ENCODE measurements at regions not wholly inside any gene's neighbourhood (a gene's known extent, or its start where the extent isn't known, plus 50 kb on each side); places are given as distances from the start of the nearest gene placed in this dataset.

GRCh38 chr1:147851149-147851548 lies 51.4 kb upstream of the GJA8 start:
- no peak for DNase-seq (ENCODE audit: low read depth)
- no peak for TF ChIP-seq MYC (IDR thresholded peaks at IDR 0.05; ENCODE audit: low read depth, low read length)
- H3K4me3 ChIP-seq (ENCODE audit: low read depth, low read length) = no peak overlapping the region

DNA sequence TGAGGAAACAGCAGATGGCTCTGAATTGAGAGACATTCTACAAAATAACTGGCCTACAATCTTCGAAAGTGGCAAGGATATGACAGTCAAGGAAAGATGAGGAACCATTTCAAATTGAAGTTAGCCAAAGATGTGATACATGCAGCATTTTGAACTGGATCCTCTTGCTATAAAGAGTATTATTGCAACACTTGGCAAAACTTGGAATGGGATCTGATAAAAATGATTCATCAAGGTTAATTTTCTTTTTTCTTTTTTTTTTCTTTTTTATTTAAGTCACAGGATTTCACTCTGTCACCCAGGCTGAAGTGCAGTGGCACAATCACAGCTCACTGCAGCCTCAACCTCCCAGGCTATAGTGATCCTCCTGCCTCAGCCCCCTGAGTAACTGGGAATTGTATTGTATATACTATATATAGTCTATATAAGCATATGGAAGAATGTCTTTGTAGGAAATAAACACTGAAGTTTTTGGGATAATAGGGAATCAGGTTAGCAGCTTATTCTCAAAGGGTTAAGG lies 49.8 kb upstream of the GJA8 start:
- H3K4me3 ChIP-seq (ENCODE audit: low read depth, low read length) = no peak overlapping the region
- TF ChIP-seq, protein P1, sequence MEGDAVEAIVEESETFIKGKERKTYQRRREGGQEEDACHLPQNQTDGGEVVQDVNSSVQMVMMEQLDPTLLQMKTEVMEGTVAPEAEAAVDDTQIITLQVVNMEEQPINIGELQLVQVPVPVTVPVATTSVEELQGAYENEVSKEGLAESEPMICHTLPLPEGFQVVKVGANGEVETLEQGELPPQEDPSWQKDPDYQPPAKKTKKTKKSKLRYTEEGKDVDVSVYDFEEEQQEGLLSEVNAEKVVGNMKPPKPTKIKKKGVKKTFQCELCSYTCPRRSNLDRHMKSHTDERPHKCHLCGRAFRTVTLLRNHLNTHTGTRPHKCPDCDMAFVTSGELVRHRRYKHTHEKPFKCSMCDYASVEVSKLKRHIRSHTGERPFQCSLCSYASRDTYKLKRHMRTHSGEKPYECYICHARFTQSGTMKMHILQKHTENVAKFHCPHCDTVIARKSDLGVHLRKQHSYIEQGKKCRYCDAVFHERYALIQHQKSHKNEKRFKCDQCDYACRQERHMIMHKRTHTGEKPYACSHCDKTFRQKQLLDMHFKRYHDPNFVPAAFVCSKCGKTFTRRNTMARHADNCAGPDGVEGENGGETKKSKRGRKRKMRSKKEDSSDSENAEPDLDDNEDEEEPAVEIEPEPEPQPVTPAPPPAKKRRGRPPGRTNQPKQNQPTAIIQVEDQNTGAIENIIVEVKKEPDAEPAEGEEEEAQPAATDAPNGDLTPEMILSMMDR (IDR thresholded peaks at IDR 0.05; ENCODE audit: low read depth, low read length) = no peak
- TF ChIP-seq MYC (IDR thresholded peaks at IDR 0.05; ENCODE audit: low read depth, low read length) (no peak), POLR2A (IDR thresholded peaks at IDR 0.05; ENCODE audit: extremely low read depth, insufficient read length) (no peak), MAX (IDR thresholded peaks at IDR 0.05; ENCODE audit: low read depth, low read length) (no peak)
- no peak for DNase-seq (ENCODE audit: low read depth)

All from NB4 (cell line).